A549 (cell line): ENCODE measurements at regions not wholly inside any gene's neighbourhood (a gene's known extent, or its start where the extent isn't known, plus 50 kb on each side); places are given as distances from the start of the nearest gene placed in this dataset.

Source experiments
- ATAC-seq, 2 experiments: fragments of 200-7000 bp in 1 of 2; fragments of >200 bp in 1 of 2; cut with Nextera tagmentation in 1 of 2; cut with Tn5 transposase in 1 of 2; 3 replicates each; pipeline versions ENCODE4 v1.8.0 to v1.9.1; 2018 to 2020; ENCODE audit warnings: mild to moderate bottlenecking in 1 of 2, moderate library complexity in 1 of 2
- CTCF ChIA-PET: fragments of 300-600 bp; sonication (Branson Sonifier 250); formaldehyde crosslinking; extraction: SDS; loops from one replicate; lab custom pipeline; 2021; ENCODE audit warnings: antibody characterized with exemption, inconsistent platforms; lab: Yijun Ruan, JAX
- POLR2A ChIA-PET: fragments of 350-600 bp; formaldehyde crosslinking; extraction: SDS; loops from one replicate; lab custom pipeline; 2021; ENCODE audit warnings: antibody characterized with exemption, inconsistent platforms; lab: Yijun Ruan, JAX
- DNase-seq, 2 experiments: peaks; one replicate each; pipeline versions ENCODE4 v3.0.0 to v3.0.0-alpha.2; 2011 to 2016; ENCODE audit warnings: low read depth in 1 of 2, low spot score in 1 of 2
- FAIRE-seq: peaks from 2 replicates; lab custom pipeline; 2011; peaks lifted over from hg19 to GRCh38; lab: Jason Lieb, UNC
- H3K27ac ChIP-seq, 2 experiments: fragments of >200 bp; sonication (Bioruptor Twin); formaldehyde crosslinking; 3 replicates each; pipeline ENCODE4 v1.5.1; 2016 to 2017
- H3K4me1 ChIP-seq: fragments of >200 bp; sonication (Bioruptor Twin); formaldehyde crosslinking; 3 replicates; pipeline ENCODE4 v1.6.1; 2016
- H3K4me2 ChIP-seq: fragments of >200 bp; sonication (Bioruptor Twin); formaldehyde crosslinking; 3 replicates; pipeline ENCODE4 v1.6.1; 2016
- H3K4me3 ChIP-seq: fragments of >200 bp; sonication (Bioruptor Twin); formaldehyde crosslinking; 3 replicates; pipeline ENCODE4 v1.5.1; 2016
- H3K9me3 ChIP-seq: fragments of >200 bp; sonication (Bioruptor Twin); formaldehyde crosslinking; 3 replicates; pipeline ENCODE4 v1.6.1; 2016
- BCL3 ChIP-seq: fragments of >200 bp; sonication (Bioruptor Twin); formaldehyde crosslinking; IDR thresholded peaks from 3 replicates; pipeline ENCODE4 v1.6.1; 2016
- CBX8 ChIP-seq: fragments of 200-600 bp; sonication (generic); IDR thresholded peaks from 2 replicates; pipeline ENCODE4 v1.6.1; 2016
- CEBPB ChIP-seq, 2 experiments: fragments of >200 bp in 1 of 2; sonication (Bioruptor Twin) in 1 of 2; formaldehyde crosslinking in 1 of 2; IDR thresholded peaks; 2 replicates each; pipeline ENCODE4 v1.6.1; 2012 to 2016
- E2F6 ChIP-seq: IDR thresholded peaks from 2 replicates; pipeline ENCODE4 v1.6.1; 2012; ENCODE audit warnings: low read depth, borderline replicate concordance
- EHF ChIP-seq: fragments of 250-450 bp; sonication (Bioruptor Pico); IDR thresholded peaks from 2 replicates; pipeline ENCODE4 v1.5.0; 2020; ENCODE audit warnings: mild to moderate bottlenecking
- FOXS1 ChIP-seq: fragments of 250-450 bp; sonication (Bioruptor Pico); IDR thresholded peaks from 2 replicates; pipeline ENCODE4 v1.5.0; 2020; ENCODE audit warnings: mild to moderate bottlenecking, moderate library complexity
- GATA3 ChIP-seq: IDR thresholded peaks from 2 replicates; pipeline ENCODE4 v1.6.1; 2012; ENCODE audit warnings: borderline replicate concordance
- HEYL ChIP-seq: fragments of 250-450 bp; sonication (Bioruptor Pico); IDR thresholded peaks from 2 replicates; pipeline ENCODE4 v1.8.0; 2021; ENCODE audit warnings: mild to moderate bottlenecking, moderate library complexity
- HOXB5 ChIP-seq: fragments of 250-450 bp; sonication (Bioruptor Pico); IDR thresholded peaks from 2 replicates; pipeline ENCODE4 v1.5.0; 2020; ENCODE audit warnings: mild to moderate bottlenecking, moderate library complexity
- JUNB ChIP-seq: fragments of >200 bp; sonication (Bioruptor Twin); formaldehyde crosslinking; IDR thresholded peaks from 2 replicates; pipeline ENCODE4 v1.6.1; 2016
- KDM1A ChIP-seq: fragments of 200-600 bp; sonication (generic); IDR thresholded peaks from 2 replicates; pipeline ENCODE4 v1.6.1; 2016; ENCODE audit warnings: low read depth, mild to moderate bottlenecking
- KDM5A ChIP-seq: fragments of 200-600 bp; sonication (generic); IDR thresholded peaks from 2 replicates; pipeline ENCODE4 v1.6.1; 2016; ENCODE audit warnings: antibody characterized with exemption, mild to moderate bottlenecking
- MAFK ChIP-seq: fragments of 450-650 bp; IDR thresholded peaks from 2 replicates; pipeline ENCODE4 v1.6.1; 2014; ENCODE audit not compliant: partially characterized antibody
- MAX ChIP-seq: IDR thresholded peaks from 2 replicates; pipeline ENCODE4 v1.6.1; 2012
- NFE2L2 ChIP-seq: fragments of 150-350 bp; conservative IDR thresholded peaks from 2 replicates; pipeline ENCODE4 v1.6.1; 2014; ENCODE audit warnings: low read length
- NPAS2 ChIP-seq: fragments of 250-450 bp; sonication (Bioruptor Pico); IDR thresholded peaks from 2 replicates; pipeline ENCODE4 v1.8.0; 2022; ENCODE audit warnings: mild to moderate bottlenecking, moderate library complexity, borderline replicate concordance
- PHF8 ChIP-seq: fragments of 200-600 bp; sonication (generic); IDR thresholded peaks from 2 replicates; pipeline ENCODE4 v1.6.1; 2016; ENCODE audit warnings: low read depth, mild to moderate bottlenecking, antibody characterized with exemption, moderate library complexity, borderline replicate concordance
- POLR2A ChIP-seq: IDR thresholded peaks from 2 replicates; pipeline ENCODE4 v1.6.1; 2012; ENCODE audit warnings: mild to moderate bottlenecking, low read length
- POLR2AphosphoS2 ChIP-seq: conservative IDR thresholded peaks from 2 replicates; pipeline ENCODE4 v1.6.1; 2012; ENCODE audit warnings: low read length, improper control_type of control experiment, inconsistent platforms
- RARB ChIP-seq: fragments of 250-450 bp; sonication (Bioruptor Pico); IDR thresholded peaks from 2 replicates; pipeline ENCODE4 v1.8.0; 2021; ENCODE audit warnings: mild to moderate bottlenecking, moderate library complexity
- RCOR1 ChIP-seq: fragments of 150-350 bp; IDR thresholded peaks from 2 replicates; pipeline ENCODE4 v1.6.1; 2014; ENCODE audit warnings: antibody characterized with exemption, low read length, low read depth
- RFX5 ChIP-seq: fragments of 450-650 bp; IDR thresholded peaks from 2 replicates; pipeline ENCODE4 v1.7.1; 2014; ENCODE audit warnings: antibody characterized with exemption, mild to moderate bottlenecking, moderate library complexity
- RNF2 ChIP-seq: fragments of 200-600 bp; sonication (generic); IDR thresholded peaks from 2 replicates; pipeline ENCODE4 v1.6.1; 2016; ENCODE audit warnings: low read depth, mild to moderate bottlenecking, antibody characterized with exemption, moderate library complexity, borderline replicate concordance
- TP53 ChIP-seq: fragments of 250-450 bp; sonication (Bioruptor Pico); IDR thresholded peaks from 2 replicates; pipeline ENCODE4 v1.5.0; 2021; ENCODE audit warnings: mild to moderate bottlenecking, moderate library complexity
- ZFP36 ChIP-seq: fragments of 450-650 bp; IDR thresholded peaks from 2 replicates; pipeline ENCODE4 v1.6.1; 2014; ENCODE audit warnings: borderline replicate concordance; ENCODE audit not compliant: partially characterized antibody
- WGBS: methylation state at CpG from one replicate; pipeline ENCODE4 v1.1.6; 2017; ENCODE audit errors: missing lambda C conversion rate; 5-methylcytosine and 5-hydroxymethylcytosine counted together
- TF ChIP-seq, protein P1 (sequence below): fragments of 450-650 bp; IDR thresholded peaks from 2 replicates; pipeline ENCODE4 v1.6.1; 2014; ENCODE audit warnings: antibody characterized with exemption

GRCh38 chr3:26345613-26346012 lies 277.0 kb upstream of the LRRC3B start:
- CTCF ChIA-PET: no interaction called here
- POLR2A ChIA-PET: no interaction called here
- ATAC-seq: no peak
- H3K4me3 ChIP-seq: no peak overlapping the region
- no peaks in the 10 kb centered on the region for H3K4me1 ChIP-seq
- whole genome bisulfite sequencing: 6% methylated on average over 10 of the region's 10 CpGs
- no peak for DNase-seq
- H3K27ac ChIP-seq: no peak overlapping the region
- no peak overlapping the region for H3K4me2 ChIP-seq
- TF ChIP-seq GATA3 (no peak), RCOR1 (no peak), HOXB5 (CRISPR knock-in tag) (no peak), PHF8 (no peak), BCL3 (no peak), CBX8 (no peak), NFE2L2 (no peak), POLR2AphosphoS2 (no peak), ZFP36 (no peak), KDM5A (no peak), RARB (CRISPR knock-in tag) (no peak), POLR2A (no peak), KDM1A (no peak), CEBPB (IDR thresholded peaks at IDR 0.05) (no peak), E2F6 (no peak), RNF2 (no peak)
- TF ChIP-seq, protein P1, sequence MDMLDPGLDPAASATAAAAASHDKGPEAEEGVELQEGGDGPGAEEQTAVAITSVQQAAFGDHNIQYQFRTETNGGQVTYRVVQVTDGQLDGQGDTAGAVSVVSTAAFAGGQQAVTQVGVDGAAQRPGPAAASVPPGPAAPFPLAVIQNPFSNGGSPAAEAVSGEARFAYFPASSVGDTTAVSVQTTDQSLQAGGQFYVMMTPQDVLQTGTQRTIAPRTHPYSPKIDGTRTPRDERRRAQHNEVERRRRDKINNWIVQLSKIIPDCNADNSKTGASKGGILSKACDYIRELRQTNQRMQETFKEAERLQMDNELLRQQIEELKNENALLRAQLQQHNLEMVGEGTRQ: no peak
- TF ChIP-seq, all 56 proteins: peak for 0
- no peak for FAIRE-seq
- no peaks in the 10 kb centered on the region; the same call in 2 of the 3 replicates for H3K9me3 ChIP-seq

GRCh38 chr3:26346497-26346896 lies 276.1 kb upstream of the LRRC3B start:
- no peaks in the 10 kb centered on the region for H3K4me1 ChIP-seq
- no peak for TF ChIP-seq NFE2L2
- no peak for TF ChIP-seq CBX8
- TF ChIP-seq RFX5: no peak
- no peak for TF ChIP-seq TP53 (CRISPR knock-in tag)
- ChIA-PET POLR2A (no interaction called here), CTCF (no interaction called here)
- 46% methylated on average over 8 of the region's 13 CpGs for WGBS
- H3K27ac ChIP-seq: no peak overlapping the region
- H3K4me3 ChIP-seq: no peak overlapping the region
- H3K4me2 ChIP-seq: no peak overlapping the region
- ATAC-seq: no peak
- no peaks in the 10 kb centered on the region for H3K9me3 ChIP-seq
- no peak for FAIRE-seq
- DNase-seq: no peak

DNA sequence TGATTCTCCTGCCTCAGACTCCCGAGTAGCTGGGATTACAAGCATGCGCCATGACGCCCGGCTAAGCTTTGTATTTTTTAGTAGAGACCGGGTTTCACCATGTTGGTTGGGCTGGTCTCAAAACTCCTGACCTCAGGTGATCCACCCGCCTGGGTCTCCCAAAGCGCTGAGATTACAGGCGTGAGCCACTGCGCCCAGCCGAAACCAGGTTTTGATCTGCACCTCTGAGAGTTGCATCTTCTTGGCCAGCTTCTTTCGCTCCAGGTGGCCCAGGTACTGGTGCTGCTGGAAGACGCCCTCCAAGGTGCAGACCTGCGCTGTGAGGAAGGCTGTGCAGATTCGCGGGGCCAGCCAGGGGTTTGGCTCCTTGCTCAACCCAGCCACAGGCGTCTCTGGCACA lies 275.4 kb upstream of the LRRC3B start:
- no peaks in the 10 kb centered on the region for H3K9me3 ChIP-seq
- 24% methylated on average over 11 of the region's 16 CpGs for WGBS
- CTCF ChIA-PET: no interaction called here

More for the DNA sequence above, 275.4 kb upstream of the LRRC3B start:
- Histone ChIP-seq H3K4me3 (no peak overlapping the region), H3K27ac (no peak overlapping the region), H3K4me1 (no peaks in the 10 kb centered on the region), H3K4me2 (no peak overlapping the region)
- DNase-seq (no peak), ATAC-seq (no peak), FAIRE-seq (no peak)
- TF ChIP-seq NPAS2: no peak
- TF ChIP-seq ZFP36: no peak
- TF ChIP-seq FOXS1 (CRISPR knock-in tag): no peak
- TF ChIP-seq, protein P1: no peak
- no peak for TF ChIP-seq RNF2
- no peak for TF ChIP-seq EHF
- TF ChIP-seq HEYL (CRISPR knock-in tag): no peak
- no peak for TF ChIP-seq E2F6
- TF ChIP-seq KDM1A: no peak
- no peak for TF ChIP-seq CEBPB (IDR thresholded peaks at IDR 0.05)
- TF ChIP-seq JUNB: no peak
- TF ChIP-seq MAFK: no peak
- TF ChIP-seq RFX5: no peak
- TF ChIP-seq MAX: no peak
- POLR2A ChIA-PET: no interaction called here
